Erythroblast (primary cell): ENCODE measurements at regions not wholly inside any gene's neighbourhood (a gene's known extent, or its start where the extent isn't known, plus 50 kb on each side); places are given as distances from the start of the nearest gene placed in this dataset.

Experiments
- GATA1 ChIP-seq: IDR thresholded peaks from 2 replicates; pipeline ENCODE4 v1.6.1; 2011; ENCODE audit warnings: low read depth, mild to moderate bottlenecking, control low read depth, low read length, moderate library complexity
- POLR2A ChIP-seq: IDR thresholded peaks from 2 replicates; pipeline ENCODE4 v1.6.1; 2011; ENCODE audit warnings: mild to moderate bottlenecking, low read length

GRCh38 chr1:200493344-200493743 lies 83.5 kb upstream of the ZNF281 start:
- no peak for TF ChIP-seq POLR2A
- no peak for TF ChIP-seq GATA1
